KMS-11 (cell line): ENCODE measurements at regions not wholly inside any gene's neighbourhood (a gene's known extent, or its start where the extent isn't known, plus 50 kb on each side); places are given as distances from the start of the nearest gene placed in this dataset.

Experiments
- H2AFZ ChIP-seq: fragments of 200-600 bp; sonication (generic); 2 replicates; pipeline ENCODE4 v1.6.1; 2016; ENCODE audit warnings: antibody characterized with exemption, mixed run types, low read depth
- H3K27ac ChIP-seq: fragments of 200-600 bp; sonication (generic); 2 replicates; pipeline ENCODE4 v1.6.1; 2016; ENCODE audit warnings: mild to moderate bottlenecking, mixed run types
- H3K27me3 ChIP-seq: fragments of 200-600 bp; sonication (generic); 2 replicates; pipeline ENCODE4 v1.6.1; 2017; ENCODE audit warnings: mild to moderate bottlenecking, low read depth, mixed run types, moderate library complexity; ENCODE audit not compliant: insufficient read depth
- H3K36me3 ChIP-seq: fragments of 200-600 bp; sonication (generic); 2 replicates; pipeline ENCODE4 v1.6.1; 2017; ENCODE audit warnings: mild to moderate bottlenecking, mixed run types; ENCODE audit not compliant: insufficient read depth
- H3K4me1 ChIP-seq: fragments of 200-600 bp; sonication (generic); 2 replicates; pipeline ENCODE4 v1.6.1; 2016; ENCODE audit warnings: mild to moderate bottlenecking, low read depth, mixed run types; ENCODE audit not compliant: poor library complexity, severe bottlenecking
- H3K4me2 ChIP-seq: fragments of 200-600 bp; sonication (generic); 2 replicates; pipeline ENCODE4 v1.7.0; 2016; ENCODE audit warnings: mild to moderate bottlenecking, mixed run types
- H3K4me3 ChIP-seq: fragments of 200-600 bp; sonication (generic); IDR thresholded peaks from 2 replicates; pipeline ENCODE4 v1.6.1; 2017; ENCODE audit warnings: low read depth, low read length, mixed read lengths; ENCODE audit not compliant: insufficient read depth
- H3K79me2 ChIP-seq: fragments of 200-600 bp; sonication (generic); 2 replicates; pipeline ENCODE4 v1.6.1; 2016; ENCODE audit warnings: low read depth, mixed run types; ENCODE audit not compliant: insufficient read depth
- H3K9ac ChIP-seq: fragments of 200-600 bp; sonication (generic); 2 replicates; pipeline ENCODE4 v1.6.1; 2016; ENCODE audit warnings: mild to moderate bottlenecking, mixed run types
- H4K20me1 ChIP-seq: fragments of 200-600 bp; sonication (generic); 2 replicates; pipeline ENCODE4 v1.6.1; 2016; ENCODE audit warnings: mild to moderate bottlenecking, mixed run types; ENCODE audit not compliant: insufficient read depth
- CTCF ChIP-seq: fragments of 200-600 bp; sonication (generic); conservative IDR thresholded peaks from 2 replicates; pipeline ENCODE4 v1.6.1; 2017; ENCODE audit warnings: low read depth, mild to moderate bottlenecking, antibody characterized with exemption, low read length, moderate library complexity, mixed read lengths

DNA sequence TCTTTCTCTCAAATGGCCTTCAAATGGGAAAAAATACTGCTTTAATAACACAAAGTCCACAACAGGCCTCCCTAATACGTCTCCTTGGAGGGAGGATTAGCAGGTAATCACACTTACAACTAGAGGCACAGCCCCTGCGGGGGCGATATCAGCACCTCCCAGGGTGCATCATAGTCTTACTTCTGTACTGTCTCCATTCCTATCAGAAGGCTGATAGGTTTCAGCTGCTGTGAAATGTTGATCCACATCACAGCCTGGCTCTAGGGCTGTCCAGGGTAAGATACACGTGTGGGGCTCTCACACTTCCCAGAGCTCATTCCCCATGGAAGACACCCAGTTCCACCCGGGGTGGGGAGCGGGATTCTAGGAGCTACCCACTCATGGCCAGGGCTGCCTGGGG, 139.1 kb upstream of the SFSWAP start:
- TF ChIP-seq CTCF: no peak

GRCh38 chr12:131572626-131573025, 138.3 kb upstream of the SFSWAP start:
- Histone ChIP-seq H3K4me1 (no peaks in the 10 kb centered on the region), H3K27me3 (no peaks in the 10 kb centered on the region), H4K20me1 (no peaks in the 10 kb centered on the region), H3K79me2 (no peaks in the 10 kb centered on the region), H3K4me3 (no peak overlapping the region), H3K9ac (no peak overlapping the region), H3K4me2 (no peak overlapping the region), H2AFZ (no peak overlapping the region), H3K36me3 (no peaks in the 10 kb centered on the region), H3K27ac (no peak overlapping the region)
- TF ChIP-seq CTCF: no peak

More for the DNA sequence above, 139.1 kb upstream of the SFSWAP start:
- Histone ChIP-seq H3K27me3 (no peaks in the 10 kb centered on the region), H3K4me1 (no peaks in the 10 kb centered on the region), H3K9ac (no peak overlapping the region), H3K4me3 (no peak overlapping the region), H4K20me1 (no peaks in the 10 kb centered on the region), H3K36me3 (no peaks in the 10 kb centered on the region), H3K27ac (no peak overlapping the region), H2AFZ (no peak overlapping the region), H3K79me2 (no peaks in the 10 kb centered on the region), H3K4me2 (no peak overlapping the region)

DNA sequence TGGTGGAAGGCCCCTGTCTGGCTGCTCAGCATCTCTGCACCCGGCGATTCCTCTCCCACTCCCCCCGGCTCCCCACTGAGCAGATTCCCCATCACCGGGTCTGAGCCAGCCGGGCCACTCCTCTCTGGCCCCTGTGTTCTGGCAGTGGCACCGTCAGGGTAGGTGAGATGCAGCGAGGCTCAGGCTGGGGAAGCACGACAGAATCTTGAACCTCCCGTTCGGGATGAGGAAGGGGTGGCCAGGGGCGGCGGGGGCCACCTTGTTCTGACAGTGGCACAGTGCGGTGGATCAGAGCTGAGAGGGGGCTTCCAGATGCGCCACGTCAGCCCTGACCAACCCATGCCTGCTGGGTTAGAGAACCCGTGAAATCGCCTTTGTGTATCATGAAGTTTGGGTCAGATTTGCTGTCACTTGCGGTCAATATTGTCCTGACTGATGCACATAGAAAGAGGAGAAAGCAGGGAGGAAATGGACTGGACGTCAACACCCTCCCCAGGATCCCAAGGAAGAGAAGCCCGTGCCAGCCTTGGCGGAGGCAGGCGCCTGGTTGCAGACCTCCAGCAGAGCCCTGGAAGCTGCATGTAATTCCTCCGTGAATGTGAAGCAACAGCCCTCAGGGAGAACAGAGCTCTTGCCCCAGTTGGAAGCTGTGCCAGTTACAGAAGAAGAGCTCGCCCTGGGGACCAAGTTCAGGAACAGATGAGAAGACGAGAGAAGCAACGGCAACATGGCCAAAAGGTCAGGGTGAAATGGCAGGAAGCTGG, 137.1 kb upstream of the SFSWAP start:
- Histone ChIP-seq H4K20me1 (no peaks in the 10 kb centered on the region), H3K27me3 (no peaks in the 10 kb centered on the region)

DNA sequence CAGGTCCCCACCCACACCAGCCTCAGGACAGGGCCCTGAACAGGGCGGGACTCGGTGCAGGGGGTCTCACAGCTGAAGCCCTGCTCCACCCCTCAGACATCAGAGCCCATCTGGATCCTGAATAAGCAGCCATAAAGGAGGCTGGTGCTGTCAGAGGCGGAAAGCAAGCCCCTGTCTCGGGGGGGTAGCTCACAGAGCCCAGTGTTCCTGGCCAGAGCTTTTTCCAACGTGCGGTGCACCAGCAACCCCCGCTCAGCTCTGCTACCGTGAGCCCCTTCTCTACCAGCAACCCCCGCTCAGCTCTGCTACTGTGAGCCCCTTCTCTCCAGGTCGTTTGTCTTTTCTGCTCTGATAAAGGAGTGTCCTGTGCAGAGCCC, 136.5 kb upstream of the SFSWAP start:
- H3K4me1 ChIP-seq: no peaks in the 10 kb centered on the region
- no peaks in the 10 kb centered on the region for H3K36me3 ChIP-seq
- no peak for TF ChIP-seq CTCF
- no peak overlapping the region for H3K4me3 ChIP-seq
- H3K4me2 ChIP-seq: no peak overlapping the region
- H3K27ac ChIP-seq: no peak overlapping the region
- H3K79me2 ChIP-seq: no peaks in the 10 kb centered on the region
- H3K27me3 ChIP-seq: no peaks in the 10 kb centered on the region
- no peak overlapping the region for H2AFZ ChIP-seq
- H4K20me1 ChIP-seq: no peaks in the 10 kb centered on the region
- H3K9ac ChIP-seq: no peak overlapping the region

More for the DNA sequence above, 137.1 kb upstream of the SFSWAP start:
- Histone ChIP-seq H3K79me2 (no peaks in the 10 kb centered on the region), H2AFZ (no peak overlapping the region), H3K4me3 (no peak overlapping the region), H3K27ac (no peak overlapping the region), H3K9ac (no peak overlapping the region), H3K36me3 (no peaks in the 10 kb centered on the region), H3K4me2 (no peak overlapping the region), H3K4me1 (no peaks in the 10 kb centered on the region)
- no peak for TF ChIP-seq CTCF
